Uterus (tissue), 2 donors: ENCODE measurements at regions not wholly inside any gene's neighbourhood (a gene's known extent, or its start where the extent isn't known, plus 50 kb on each side); places are given as distances from the start of the nearest gene placed in this dataset.

Experiments used
- CTCF ChIP-seq, 4 experiments: fragments of 200-600 bp in 2 of 4; fragments of 450-650 bp in 2 of 4; sonication (generic) in 2 of 4; IDR thresholded peaks; one replicate each; pipeline ENCODE4 v1.5.1; 2016 to 2019; ENCODE audit warnings: antibody characterized with exemption in 4 of 4, mild to moderate bottlenecking in 2 of 4, moderate library complexity in 1 of 4
- POLR2A ChIP-seq, 2 donors: fragments of 450-650 bp; IDR thresholded peaks; one replicate each; pipeline ENCODE4 v1.6.1; 2016; ENCODE audit warnings: antibody characterized with exemption in 2 of 2, mild to moderate bottlenecking in 1 of 2, moderate library complexity in 1 of 2

- TF ChIP-seq CTCF (IDR thresholded peaks at IDR 0.05) (no peak), POLR2A (IDR thresholded peaks at IDR 0.05) (no peak)
Observed at GRCh38 chr21:35414507-35415139, 365.5 kb upstream of the RUNX1 start.
